ENCODE measurements at regions not wholly inside any gene's neighbourhood (a gene's known extent, or its start where the extent isn't known, plus 50 kb on each side); places are given as distances from the start of the nearest gene placed in this dataset.
"Not testable (repeated sequence)": the region's sequence is repeated elsewhere in the genome, so short reads cannot be mapped to it uniquely, and the experiment has no call there.

DNA sequence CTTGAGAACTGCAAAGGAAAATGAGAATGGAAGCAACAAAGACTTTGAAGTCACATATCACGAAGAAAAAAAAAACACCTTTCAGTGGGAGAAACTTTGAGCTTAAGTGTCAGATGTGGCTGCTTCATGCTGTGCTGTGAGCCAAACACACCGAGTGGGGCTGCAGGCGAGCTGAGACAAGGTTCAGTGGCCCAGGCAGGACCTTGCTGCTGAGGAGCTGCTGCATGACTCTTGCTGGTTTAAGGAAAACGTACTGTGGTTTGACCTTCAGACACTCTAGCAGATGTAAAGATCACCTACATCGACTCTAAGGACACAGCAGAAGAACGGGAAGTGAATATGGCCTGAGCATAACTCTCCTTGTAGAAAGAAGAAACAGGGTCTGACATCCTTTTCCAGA, 118.1 kb upstream of the OR4E1 start:
- TF ChIP-seq POLR2A (IDR thresholded peaks at IDR 0.05) (no peak), POLR2AphosphoS5 (IDR thresholded peaks at IDR 0.05) (no peak), EP300 (IDR thresholded peaks at IDR 0.05) (no peak)
- TF ChIP-seq, protein P1, sequence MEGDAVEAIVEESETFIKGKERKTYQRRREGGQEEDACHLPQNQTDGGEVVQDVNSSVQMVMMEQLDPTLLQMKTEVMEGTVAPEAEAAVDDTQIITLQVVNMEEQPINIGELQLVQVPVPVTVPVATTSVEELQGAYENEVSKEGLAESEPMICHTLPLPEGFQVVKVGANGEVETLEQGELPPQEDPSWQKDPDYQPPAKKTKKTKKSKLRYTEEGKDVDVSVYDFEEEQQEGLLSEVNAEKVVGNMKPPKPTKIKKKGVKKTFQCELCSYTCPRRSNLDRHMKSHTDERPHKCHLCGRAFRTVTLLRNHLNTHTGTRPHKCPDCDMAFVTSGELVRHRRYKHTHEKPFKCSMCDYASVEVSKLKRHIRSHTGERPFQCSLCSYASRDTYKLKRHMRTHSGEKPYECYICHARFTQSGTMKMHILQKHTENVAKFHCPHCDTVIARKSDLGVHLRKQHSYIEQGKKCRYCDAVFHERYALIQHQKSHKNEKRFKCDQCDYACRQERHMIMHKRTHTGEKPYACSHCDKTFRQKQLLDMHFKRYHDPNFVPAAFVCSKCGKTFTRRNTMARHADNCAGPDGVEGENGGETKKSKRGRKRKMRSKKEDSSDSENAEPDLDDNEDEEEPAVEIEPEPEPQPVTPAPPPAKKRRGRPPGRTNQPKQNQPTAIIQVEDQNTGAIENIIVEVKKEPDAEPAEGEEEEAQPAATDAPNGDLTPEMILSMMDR (IDR thresholded peaks at IDR 0.05): no peak

DNA sequence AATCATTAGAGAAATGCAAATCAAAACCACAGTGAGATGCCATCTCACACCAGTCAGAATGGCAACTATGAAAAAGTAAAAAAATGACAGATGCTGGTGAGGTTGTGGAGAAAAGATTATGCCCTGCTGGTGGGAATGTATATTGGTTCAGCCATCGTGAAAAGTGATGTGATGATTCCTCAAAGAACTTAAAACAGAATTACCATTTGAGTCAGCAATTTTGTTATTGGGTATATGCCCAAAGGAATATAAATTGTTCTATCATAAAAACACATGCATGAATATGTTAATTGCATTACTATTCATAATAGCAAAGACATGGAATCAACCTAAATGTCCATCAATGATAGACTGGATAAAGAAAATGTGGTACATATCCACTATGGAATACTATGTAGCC, 115.1 kb upstream of the OR4E1 start:
- H3K4me3 ChIP-seq; DNase-seq; H3K36me3 ChIP-seq; H3K27ac ChIP-seq; intact Hi-C loops (cut with DNase I; ENCODE audit: low total_unique reads); H3K4me1 ChIP-seq; H3K27me3 ChIP-seq: not testable (repeated sequence)
- 69 to 78% (median 74%) methylated on average over 1 of the region's 1 CpG for WGBS, 5 donors
- peaks cover 0 to 13% (median 0%) of the 10 kb centered on the region in 4 donors for H3K9me3 ChIP-seq

More for the DNA sequence above, 118.1 kb upstream of the OR4E1 start:
- peaks cover 0 to 20% (median 7%) of the 10 kb centered on the region in 4 donors for H3K9me3 ChIP-seq
- WGBS, 5 donors: 28 to 57% (median 46%) methylated on average over 6 of the region's 6 CpGs
- H3K27me3 ChIP-seq: no peaks in the 10 kb centered on the region
- intact Hi-C loops (cut with DNase I; ENCODE audit: low total_unique reads): no loop called here
- H3K4me3 ChIP-seq: no peak overlapping the region
- H3K27ac ChIP-seq: no peak overlapping the region
- no peaks in the 10 kb centered on the region for H3K36me3 ChIP-seq
- no peaks in the 10 kb centered on the region for H3K4me1 ChIP-seq
- DNase-seq: no peak

DNA sequence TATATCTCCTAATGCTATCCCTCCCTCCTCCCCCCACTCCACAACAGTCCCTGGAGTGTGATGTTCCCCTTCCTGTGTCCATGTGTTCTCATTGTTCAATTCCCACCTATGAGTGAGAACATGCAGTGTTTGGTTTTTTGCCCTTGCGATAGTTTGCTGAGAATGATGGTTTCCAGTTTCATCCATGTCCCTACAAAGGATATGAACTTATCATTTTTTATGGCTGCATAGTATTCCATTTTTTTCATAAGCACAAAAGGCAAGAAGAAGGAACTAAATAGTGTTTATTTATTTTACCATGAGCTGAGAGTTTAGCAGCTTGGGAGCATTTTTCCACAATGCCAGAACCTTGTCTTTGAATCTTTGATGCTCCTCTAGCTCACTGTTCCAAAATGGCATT, 113.6 kb upstream of the OR4E1 start:
- H3K36me3 ChIP-seq; H3K27me3 ChIP-seq; H3K4me1 ChIP-seq; DNase-seq; H3K4me3 ChIP-seq; intact Hi-C loops (cut with DNase I; ENCODE audit: low total_unique reads); H3K27ac ChIP-seq: not testable (repeated sequence)
- WGBS, 5 donors: 75 to 100% (median 93%) methylated on average over 1 of the region's 1 CpG; no CpG with 5 or more reads in 1 of the 5 donors
- peaks cover 0 to 13% (median 0%) of the 10 kb centered on the region in 4 donors for H3K9me3 ChIP-seq

DNA sequence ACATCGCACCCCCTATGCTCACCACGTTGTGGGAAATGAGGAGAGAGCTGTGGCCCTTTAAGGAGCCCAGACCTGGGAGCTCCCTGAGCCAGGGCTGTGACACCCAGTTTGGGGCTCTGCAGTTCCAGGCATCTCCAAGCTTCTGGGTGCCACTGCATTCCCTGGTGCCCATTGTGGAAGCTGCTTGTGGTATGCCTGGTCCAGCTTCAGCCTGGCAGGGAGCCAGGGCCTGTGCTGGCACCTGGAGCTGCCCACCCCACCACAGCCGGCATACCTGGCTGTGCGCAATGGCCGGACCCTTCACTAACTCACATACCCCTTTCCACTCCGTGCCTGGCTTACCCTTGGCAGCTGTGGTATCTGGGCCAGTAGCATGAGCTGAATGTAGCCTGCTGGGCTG, 107.9 kb upstream of the OR4E1 start:
- Histone ChIP-seq H3K27me3 (no peaks in the 10 kb centered on the region), H3K27ac (no peak overlapping the region), H3K4me3 (no peak overlapping the region), H3K9me3 (no peaks in the 10 kb centered on the region), H3K36me3 (no peaks in the 10 kb centered on the region), H3K4me1 (no peaks in the 10 kb centered on the region)
- DNase-seq: no peak
- 84 to 100% (median 92%) methylated on average over 2 to 6 of the region's 6 CpGs for WGBS, 5 donors
- intact Hi-C loops (cut with DNase I; ENCODE audit: low total_unique reads): no loop called here
- TF ChIP-seq POLR2AphosphoS5 (IDR thresholded peaks at IDR 0.05) (no peak), POLR2A (IDR thresholded peaks at IDR 0.05) (no peak), EP300 (IDR thresholded peaks at IDR 0.05) (no peak)
- TF ChIP-seq, protein P1 (IDR thresholded peaks at IDR 0.05): no peak

DNA sequence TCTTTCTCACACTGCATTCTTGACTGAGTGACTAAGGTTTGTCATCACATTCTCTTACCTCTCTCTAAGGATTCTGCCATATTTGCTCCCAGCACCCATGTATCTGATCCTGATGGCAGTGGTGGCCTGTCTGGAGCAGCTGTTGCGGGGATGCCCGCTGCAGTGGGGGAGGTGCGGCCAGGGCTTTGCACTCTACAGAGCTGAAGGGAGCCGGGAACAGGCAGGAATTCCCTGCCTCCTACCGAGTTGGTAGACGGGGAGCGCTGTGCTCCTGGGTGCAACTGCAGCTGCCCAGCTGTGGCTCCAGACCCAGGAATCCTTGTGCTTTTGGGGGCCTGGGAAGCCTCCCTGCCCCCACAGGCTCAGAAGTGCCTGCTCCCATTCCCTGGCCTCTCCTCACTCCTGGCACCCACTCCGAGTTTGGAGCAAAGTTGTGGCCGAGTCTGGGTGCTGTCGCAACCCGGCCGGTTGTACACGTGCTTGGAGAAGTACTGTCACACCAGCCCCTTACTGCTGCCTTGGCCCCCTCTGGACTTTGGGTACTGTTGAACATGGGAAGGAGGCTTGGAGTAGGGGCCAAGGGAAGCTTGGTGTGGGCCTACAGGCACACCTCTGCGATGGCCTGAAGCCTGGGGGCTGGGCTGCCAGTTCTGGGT, 106.9 kb upstream of the OR4E1 start:
- Histone ChIP-seq H3K4me3 (no peak overlapping the region), H3K4me1 (no peaks in the 10 kb centered on the region), H3K9me3 (no peaks in the 10 kb centered on the region), H3K36me3 (no peaks in the 10 kb centered on the region), H3K27me3 (no peaks in the 10 kb centered on the region), H3K27ac (no peak overlapping the region)
- WGBS, 5 donors: 77 to 84% (median 78%) methylated on average over 12 to 14 of the region's 14 CpGs
- TF ChIP-seq, protein P1 (IDR thresholded peaks at IDR 0.05): no peak
- TF ChIP-seq POLR2AphosphoS5 (IDR thresholded peaks at IDR 0.05) (no peak), EP300 (IDR thresholded peaks at IDR 0.05) (no peak), POLR2A (IDR thresholded peaks at IDR 0.05) (no peak)
- DNase-seq: no peak
- intact Hi-C loops (cut with DNase I; ENCODE audit: low total_unique reads): no loop called here
